ENCODE measurements at regions not wholly inside any gene's neighbourhood (a gene's known extent, or its start where the extent isn't known, plus 50 kb on each side); places are given as distances from the start of the nearest gene placed in this dataset.
"Not testable (repeated sequence)": the region's sequence is repeated elsewhere in the genome, so short reads cannot be mapped to it uniquely, and the experiment has no call there.

GRCh38 chr10:53430127-53430891 lies 657.7 kb upstream of the MBL2 start:
- no peak for DNase-seq

GRCh38 chr10:53422223-53422888 lies 649.8 kb upstream of the MBL2 start:
- DNase-seq: no peak

- no peak for DNase-seq
These were observed 640.1 kb upstream of the MBL2 start for GRCh38 chr10:53412651-53413050.

- DNase-seq: no peak
These were observed 633.9 kb upstream of the MBL2 start for GRCh38 chr10:53406532-53406931.

GRCh38 chr10:53403688-53404087 lies 631.1 kb upstream of the MBL2 start:
- DNase-seq: no peak

- no peak for DNase-seq
These were observed 630.0 kb upstream of the MBL2 start for GRCh38 chr10:53402594-53402993.

- no peak for DNase-seq
These were observed 629.0 kb upstream of the MBL2 start for GRCh38 chr10:53401536-53401935.

GRCh38 chr10:53396876-53397275 lies 624.3 kb upstream of the MBL2 start:
- DNase-seq: no peak

- no peak for DNase-seq
These were observed 622.9 kb upstream of the MBL2 start for GRCh38 chr10:53395449-53395848.

GRCh38 chr10:53387562-53387961 lies 615.0 kb upstream of the MBL2 start:
- DNase-seq: no peak

- no peak for DNase-seq
These were observed 610.0 kb upstream of the MBL2 start for GRCh38 chr10:53382543-53382942.

- no peak for DNase-seq
These were observed 607.4 kb upstream of the MBL2 start for GRCh38 chr10:53379956-53380355.

GRCh38 chr10:53370347-53370746 lies 597.8 kb upstream of the MBL2 start:
- no peak for DNase-seq

- DNase-seq: no peak
These were observed 589.4 kb upstream of the MBL2 start for GRCh38 chr10:53361936-53362335.

GRCh38 chr10:53361281-53361680 lies 588.7 kb upstream of the MBL2 start:
- DNase-seq: no peak

GRCh38 chr10:53358978-53359377 lies 586.4 kb upstream of the MBL2 start:
- DNase-seq: not testable (repeated sequence)

- no peak for DNase-seq
These were observed 586.0 kb upstream of the MBL2 start for GRCh38 chr10:53358536-53358935.

GRCh38 chr10:53357587-53357986 lies 585.0 kb upstream of the MBL2 start:
- DNase-seq: no peak

- DNase-seq: no peak
These were observed 584.2 kb upstream of the MBL2 start for GRCh38 chr10:53356616-53357349.

- not testable (repeated sequence) for DNase-seq
These were observed 569.9 kb upstream of the MBL2 start for GRCh38 chr10:53342531-53342930.

- not testable (repeated sequence) for DNase-seq
These were observed 565.6 kb upstream of the MBL2 start for GRCh38 chr10:53338199-53338598.

- not testable (repeated sequence) for DNase-seq
These were observed 563.3 kb upstream of the MBL2 start for GRCh38 chr10:53335803-53336422.

- DNase-seq: no peak
These were observed 558.9 kb upstream of the MBL2 start for GRCh38 chr10:53331460-53331859.
